HuH-7.5 (cell line): ENCODE measurements at regions not wholly inside any gene's neighbourhood (a gene's known extent, or its start where the extent isn't known, plus 50 kb on each side); places are given as distances from the start of the nearest gene placed in this dataset.
"Not testable (repeated sequence)": the region's sequence is repeated elsewhere in the genome, so short reads cannot be mapped to it uniquely, and the experiment has no call there.

Experiments
- DNase-seq: peaks from one replicate; pipeline ENCODE4 v3.0.0; 2011; ENCODE audit warnings: low spot score

- no peak for DNase-seq
Observed at GRCh38 chr1:104172243-104172681, 422.6 kb downstream of the AMY1C start.

- DNase-seq = no peak
Observed at GRCh38 chr1:104182251-104182650, 432.6 kb downstream of the AMY1C start.

- no peak for DNase-seq
Observed at GRCh38 chr1:104189207-104189606, 439.5 kb downstream of the AMY1C start.

GRCh38 chr1:104190821-104191220, 441.1 kb downstream of the AMY1C start:
- no peak for DNase-seq

- no peak for DNase-seq
Observed at GRCh38 chr1:104195395-104195794, 445.7 kb downstream of the AMY1C start.

- no peak for DNase-seq
Observed at GRCh38 chr1:104196136-104196535, 446.4 kb downstream of the AMY1C start.

- no peak for DNase-seq
Observed at GRCh38 chr1:104197516-104197915, 447.8 kb downstream of the AMY1C start.

- no peak for DNase-seq
Observed at GRCh38 chr1:104212239-104212638, 462.5 kb downstream of the AMY1C start.

- not testable (repeated sequence) for DNase-seq
Observed at GRCh38 chr1:104217395-104217986, 467.8 kb downstream of the AMY1C start.

GRCh38 chr1:104229860-104230259, 480.2 kb downstream of the AMY1C start:
- DNase-seq = no peak

GRCh38 chr1:104231676-104232075, 482.0 kb downstream of the AMY1C start:
- no peak for DNase-seq

GRCh38 chr1:104235141-104235540, 485.4 kb downstream of the AMY1C start:
- no peak for DNase-seq

GRCh38 chr1:104238991-104239390, 489.3 kb downstream of the AMY1C start:
- no peak for DNase-seq

GRCh38 chr1:104248385-104248784, 498.7 kb downstream of the AMY1C start:
- no peak for DNase-seq

GRCh38 chr1:104259481-104259880, 509.8 kb downstream of the AMY1C start:
- DNase-seq = no peak

GRCh38 chr1:104263110-104263509, 513.4 kb downstream of the AMY1C start:
- not testable (repeated sequence) for DNase-seq

GRCh38 chr1:104264521-104264920, 514.8 kb downstream of the AMY1C start:
- DNase-seq = no peak

- no peak for DNase-seq
Observed at GRCh38 chr1:104265163-104265562, 515.5 kb downstream of the AMY1C start.

GRCh38 chr1:104266612-104267011, 516.9 kb downstream of the AMY1C start:
- DNase-seq = no peak

GRCh38 chr1:104288322-104288721, 538.6 kb downstream of the AMY1C start:
- DNase-seq = not testable (repeated sequence)

- DNase-seq = no peak
Observed at GRCh38 chr1:104291156-104291555, 541.5 kb downstream of the AMY1C start.

- DNase-seq = no peak
Observed at GRCh38 chr1:104294259-104294658, 544.6 kb downstream of the AMY1C start.

- DNase-seq = no peak
Observed at GRCh38 chr1:104295511-104295910, 545.8 kb downstream of the AMY1C start.

- no peak for DNase-seq
Observed at GRCh38 chr1:104309673-104310072, 560.0 kb downstream of the AMY1C start.

- DNase-seq = no peak
Observed at GRCh38 chr1:104315823-104316222, 566.1 kb downstream of the AMY1C start.
